HepG2 (cell line): ENCODE measurements at regions not wholly inside any gene's neighbourhood (a gene's known extent, or its start where the extent isn't known, plus 50 kb on each side); places are given as distances from the start of the nearest gene placed in this dataset.

Experiments used
- ATAC-seq: fragments of 200-7000 bp; cut with Tn5 transposase; 3 replicates; pipeline ENCODE4 v1.9.1; 2020; ENCODE audit warnings: mild to moderate bottlenecking, moderate library complexity
- BruUV-seq: library from RNA; stranded (reverse); fragments of 400-500 nt; replicated peaks from 2 replicates; lab custom pipeline; 2021; lab: Mats Ljungman, UMichigan
- CTCF ChIA-PET: fragments of 300-600 bp; formaldehyde crosslinking; extraction: SDS; loops from one replicate; lab custom pipeline; 2021; ENCODE audit warnings: low total read pairs, inconsistent platforms, low intra/inter-chr PET ratio; lab: Yijun Ruan, JAX
- POLR2A ChIA-PET: fragments of 350-600 bp; sonication (Branson Sonifier 250); formaldehyde crosslinking; loops from one replicate; lab custom pipeline; 2020; ENCODE audit warnings: antibody characterized with exemption, inconsistent platforms; lab: Yijun Ruan, JAX
- DNase-seq: peaks from one replicate; pipeline ENCODE4 v3.0.0-alpha.2; 2015; ENCODE audit warnings: low spot score
- FAIRE-seq: peaks from 3 replicates; lab custom pipeline; 2011; peaks lifted over from hg19 to GRCh38; lab: Jason Lieb, UNC
- H2AFZ ChIP-seq: one replicate; pipeline ENCODE4 v1.6.1; 2011; ENCODE audit warnings: low read length, inconsistent platforms
- H3K27ac ChIP-seq: fragments of 300-600 bp; 3 replicates; pipeline ENCODE4 v1.8.0; 2011; ENCODE audit warnings: mixed run types, mild to moderate bottlenecking, mixed read lengths, low read length, inconsistent platforms; ENCODE audit not compliant: insufficient read depth; ENCODE audit errors: extremely low read length
- H3K27me3 ChIP-seq, 2 experiments: fragments of 200-600 bp in 1 of 2; 2 replicates in 1 of 2; 3 replicates in 1 of 2; pipeline versions ENCODE4 v1.6.0 to v1.8.0; 2011; ENCODE audit warnings: low read length in 2 of 2, mild to moderate bottlenecking in 2 of 2, moderate library complexity in 2 of 2, inconsistent platforms in 1 of 2; ENCODE audit not compliant: insufficient read depth in 2 of 2, control insufficient read depth in 1 of 2
- H3K36me3 ChIP-seq, 2 experiments: fragments of 200-600 bp in 1 of 2; replicated peaks in 1 of 2; 2 replicates in 1 of 2; 3 replicates in 1 of 2; pipeline versions ENCODE4 v1.5.1 to v1.8.0; 2011; ENCODE audit warnings: low read length in 2 of 2, inconsistent platforms in 1 of 2; ENCODE audit not compliant: insufficient read depth in 2 of 2, control insufficient read depth in 1 of 2
- H3K4me1 ChIP-seq: 2 replicates; pipeline ENCODE4 v1.5.1; 2012; ENCODE audit warnings: low read length, inconsistent platforms; ENCODE audit not compliant: insufficient read depth
- H3K4me2 ChIP-seq: 2 replicates; pipeline ENCODE4 v1.6.0; 2011; ENCODE audit warnings: low read depth, low read length, inconsistent platforms
- H3K4me3 ChIP-seq, 3 experiments: fragments of 200-600 bp in 1 of 3; sonication (generic), shearing (Covaris generic) in 1 of 3; replicated peaks in 1 of 3; 2 replicates each; pipeline ENCODE4 v1.5.1; 2011 to 2016; ENCODE audit warnings: low read length in 3 of 3, inconsistent platforms in 2 of 3, low read depth in 2 of 3, mild to moderate bottlenecking in 2 of 3, control low read depth in 1 of 3, mixed read lengths in 1 of 3; ENCODE audit not compliant: insufficient read depth in 1 of 3
- H3K79me2 ChIP-seq: one replicate; pipeline ENCODE4 v1.6.1; 2011; ENCODE audit warnings: low read length, inconsistent platforms; ENCODE audit not compliant: insufficient read depth
- H3K9ac ChIP-seq: 2 replicates; pipeline ENCODE4 v1.6.0; 2011; ENCODE audit warnings: mild to moderate bottlenecking, low read depth, low read length, inconsistent platforms; ENCODE audit not compliant: insufficient read depth
- H3K9me3 ChIP-seq: 2 replicates; pipeline ENCODE4 v1.5.1; 2012; ENCODE audit warnings: mild to moderate bottlenecking, low read length
- H4K20me1 ChIP-seq: 2 replicates; pipeline ENCODE4 v1.6.0; 2011; ENCODE audit warnings: inconsistent platforms, mild to moderate bottlenecking, low read length, moderate library complexity; ENCODE audit not compliant: insufficient read depth
- BRD4 ChIP-seq: sonication (generic); formaldehyde crosslinking; IDR thresholded peaks from 2 replicates; pipeline ENCODE4 v1.4.0; 2020; ENCODE audit warnings: missing genetic modification reagents
- ELK4 ChIP-seq: sonication (generic); formaldehyde crosslinking; IDR thresholded peaks from 2 replicates; pipeline ENCODE4 v1.9.0; 2021; ENCODE audit warnings: missing genetic modification reagents, borderline replicate concordance
- ETS1 ChIP-seq: sonication (generic); formaldehyde crosslinking; IDR thresholded peaks from 2 replicates; pipeline ENCODE4 v1.4.0; 2020; ENCODE audit warnings: missing genetic modification reagents
- GABPA ChIP-seq, 2 experiments: IDR thresholded peaks; 2 replicates each; pipeline ENCODE4 v1.6.1; 2011 to 2016; ENCODE audit warnings: low read depth in 2 of 2, low read length in 1 of 2, missing biosample characterization in 1 of 2, missing genetic modification characterization in 1 of 2
- HES4 ChIP-seq: sonication (generic); formaldehyde crosslinking; IDR thresholded peaks from 2 replicates; pipeline ENCODE4 v1.9.0; 2021; ENCODE audit warnings: mild to moderate bottlenecking, missing genetic modification reagents, borderline replicate concordance
- NFRKB ChIP-seq: fragments of 450-650 bp; IDR thresholded peaks from 2 replicates; pipeline ENCODE4 v1.6.1; 2017
- TAF1 ChIP-seq: sonication (generic); formaldehyde crosslinking; IDR thresholded peaks from 2 replicates; pipeline ENCODE4 v1.4.0; 2020; ENCODE audit warnings: missing genetic modification reagents
- ZNF263 ChIP-seq: sonication (generic); formaldehyde crosslinking; IDR thresholded peaks from 2 replicates; pipeline ENCODE4 v1.4.0; 2020; ENCODE audit warnings: missing genetic modification reagents
- ZNF567 ChIP-seq: sonication (generic); formaldehyde crosslinking; IDR thresholded peaks from 2 replicates; pipeline ENCODE4 v1.8.1; 2023; ENCODE audit warnings: mild to moderate bottlenecking, missing genetic modification reagents, borderline replicate concordance
- ZNF878 ChIP-seq: sonication (generic); formaldehyde crosslinking; IDR thresholded peaks from 2 replicates; pipeline ENCODE4 v1.8.1; 2023; ENCODE audit warnings: mild to moderate bottlenecking, missing genetic modification reagents, moderate library complexity
- ZSCAN29 ChIP-seq: sonication (generic); formaldehyde crosslinking; conservative IDR thresholded peaks from 2 replicates; pipeline ENCODE4 v1.4.0; 2020; ENCODE audit warnings: mild to moderate bottlenecking, missing genetic modification reagents
- WGBS: methylation state at CpG from one replicate; pipeline ENCODE4 v1.1.6; 2017; ENCODE audit warnings: low lambda C conversion rate; 5-methylcytosine and 5-hydroxymethylcytosine counted together
- in situ Hi-C: cut with HindIII; loops from 2 replicates; pipeline ENCODE4 v1.10.0; 2017; ENCODE audit warnings: low pct_unique_long_range_greater_than_20kb; ENCODE audit not compliant: extremely low pct_ligation_motif_present
- intact Hi-C: fragments of 100-400 bp; cut with micrococcal nuclease; formaldehyde crosslinking; loops from one replicate; pipeline ENCODE4 v1.10.0; 2022; ENCODE audit not compliant: unreplicated experiment

GRCh38 chr13:109366525-109366924 is 419.9 kb downstream of the IRS2 start (continued):
- TF ChIP-seq ZNF878 (CRISPR knock-in tag) (no peak), GABPA (IDR thresholded peaks at IDR 0.05; ENCODE audit: low read depth, low read length) (no peak), GABPA (CRISPR knock-in tag; IDR thresholded peaks at IDR 0.05; ENCODE audit: low read depth) (no peak), ELK4 (no peak), TAF1 (CRISPR knock-in tag) (no peak)

- Histone ChIP-seq H3K9ac (no peak overlapping the region), H3K9me3 (peaks cover 34% of the 10 kb centered on the region; the same call in 1 of the 2 replicates), H3K27me3 (no peaks in the 10 kb centered on the region), H3K4me1 (no peaks in the 10 kb centered on the region), H3K36me3 (no peaks in the 10 kb centered on the region), H3K4me3 (no peak overlapping the region), H3K4me2 (no peak overlapping the region), H3K27ac (no peak overlapping the region), H4K20me1 (no peaks in the 10 kb centered on the region), H3K79me2 (no peaks in the 10 kb centered on the region), H2AFZ (no peak overlapping the region)
- POLR2A ChIA-PET = no interaction called here
- no peak for DNase-seq
- no peak for ATAC-seq
- no peak for TF ChIP-seq ZNF567 (CRISPR knock-in tag)
- no peak for TF ChIP-seq HES4
- TF ChIP-seq ETS1 (CRISPR knock-in tag) = no peak
- TF ChIP-seq ZSCAN29 (CRISPR knock-in tag) = no peak
- TF ChIP-seq BRD4 (CRISPR knock-in tag) = no peak
- no peak for TF ChIP-seq ZNF263
- no peak for TF ChIP-seq NFRKB
- intact Hi-C loops = no loop called here
- in situ Hi-C loops = no loop called here
- CTCF ChIA-PET = no interaction called here
- 26% methylated on average over 6 of the region's 6 CpGs for WGBS
- BruUV-seq = no TSS peak
- no peak for FAIRE-seq
Measured at GRCh38 chr13:109363431-109363830, 423.0 kb downstream of the IRS2 start.
